K562 (cell line): ENCODE measurements at regions not wholly inside any gene's neighbourhood (a gene's known extent, or its start where the extent isn't known, plus 50 kb on each side); places are given as distances from the start of the nearest gene placed in this dataset.

Experiments
- ATAC-seq: fragments of 200-7000 bp; cut with Tn5 transposase; 3 replicates; pipeline ENCODE4 v1.9.1; 2020; ENCODE audit warnings: moderate library complexity
- BruUV-seq: library from RNA; stranded (reverse); fragments of 400-500 nt; replicated peaks from 2 replicates; lab custom pipeline; 2021; lab: Mats Ljungman, UMichigan
- CTCF ChIA-PET: fragments of 300-600 bp; formaldehyde crosslinking; extraction: SDS; loops from one replicate; lab custom pipeline; 2021; ENCODE audit warnings: low intra/inter-chr PET ratio; lab: Yijun Ruan, JAX
- POLR2A ChIA-PET: fragments of 300-600, 350-650 bp; sonication (Branson Sonifier 250); formaldehyde crosslinking; extraction: SDS; loops from one replicate; lab custom pipeline; 2021; ENCODE audit warnings: antibody characterized with exemption, inconsistent platforms; lab: Yijun Ruan, JAX
- DNase-seq, 4 experiments: peaks; one replicate each; pipeline versions ENCODE4 v3.0.0 to v3.0.0-alpha.2; 2011 to 2018; ENCODE audit warnings: low spot score in 3 of 4, mixed read lengths in 3 of 4; ENCODE audit errors: extremely low read depth in 1 of 4
- FAIRE-seq: peaks from 2 replicates; lab custom pipeline; 2011; peaks lifted over from hg19 to GRCh38; lab: Jason Lieb, UNC
- H2AFZ ChIP-seq: 2 replicates; pipeline ENCODE4 v1.6.0; 2011; ENCODE audit warnings: low read depth, low read length, control low read depth, inconsistent platforms
- H3K27ac ChIP-seq: fragments of 200-600 bp; 3 replicates; pipeline ENCODE4 v1.8.0; 2011; ENCODE audit warnings: low read depth, mild to moderate bottlenecking, control low read depth, inconsistent platforms, low read length, moderate library complexity, mixed read lengths; ENCODE audit errors: extremely low read depth
- H3K27me3 ChIP-seq, 2 experiments: fragments of 300-600 bp in 1 of 2; 2 replicates in 1 of 2; 3 replicates in 1 of 2; pipeline versions ENCODE4 v1.6.0 to v1.8.0; 2011; ENCODE audit warnings: inconsistent platforms in 2 of 2, low read length in 2 of 2, mild to moderate bottlenecking in 1 of 2, mixed read lengths in 1 of 2, moderate library complexity in 1 of 2; ENCODE audit not compliant: control insufficient read depth in 2 of 2, insufficient read depth in 2 of 2
- H3K36me3 ChIP-seq: fragments of 300-600 bp; 3 replicates; pipeline ENCODE4 v1.8.0; 2011; ENCODE audit warnings: mild to moderate bottlenecking, low read length, inconsistent platforms; ENCODE audit not compliant: control insufficient read depth, insufficient read depth
- H3K4me1 ChIP-seq, 2 experiments: fragments of 200-600 bp in 1 of 2; replicated peaks in 1 of 2; 2 replicates in 1 of 2; 3 replicates in 1 of 2; pipeline versions ENCODE4 v1.5.1 to v1.8.0; 2011; ENCODE audit warnings: inconsistent platforms in 2 of 2, low read length in 2 of 2, mild to moderate bottlenecking in 1 of 2, mixed read lengths in 1 of 2, moderate library complexity in 1 of 2; ENCODE audit not compliant: control insufficient read depth in 2 of 2, insufficient read depth in 2 of 2
- H3K4me2 ChIP-seq: 2 replicates; pipeline ENCODE4 v1.6.1; 2011; ENCODE audit warnings: low read length, control low read depth, inconsistent platforms, mixed read lengths; ENCODE audit not compliant: insufficient read depth
- H3K4me3 ChIP-seq: fragments of 200-600 bp; sonication (generic), shearing (Covaris generic); 2 replicates; pipeline ENCODE4 v1.5.1; 2016; ENCODE audit warnings: control low read depth, inconsistent platforms
- H3K79me2 ChIP-seq: fragments of 200-600 bp; 3 replicates; pipeline ENCODE4 v1.8.0; 2011; ENCODE audit warnings: low read length, inconsistent platforms; ENCODE audit not compliant: control insufficient read depth, insufficient read depth
- H3K9ac ChIP-seq, 2 experiments: 2 replicates each; pipeline versions ENCODE4 v1.6.0 to v1.6.1; 2011; ENCODE audit warnings: low read depth in 2 of 2, low read length in 2 of 2, control low read depth in 1 of 2, inconsistent platforms in 1 of 2, mild to moderate bottlenecking in 1 of 2, mixed read lengths in 1 of 2; ENCODE audit not compliant: insufficient read depth in 1 of 2
- H3K9me1 ChIP-seq: one replicate; pipeline ENCODE4 v1.6.0; 2011; ENCODE audit warnings: inconsistent platforms, mild to moderate bottlenecking, low read length, moderate library complexity; ENCODE audit not compliant: control insufficient read depth, insufficient read depth
- H3K9me3 ChIP-seq: replicated peaks from 2 replicates; pipeline ENCODE4 v1.5.1; 2011; ENCODE audit warnings: low read depth, low read length, inconsistent platforms; ENCODE audit not compliant: control insufficient read depth, insufficient read depth
- H4K20me1 ChIP-seq: replicated peaks from 2 replicates; pipeline ENCODE4 v1.6.1; 2011; ENCODE audit warnings: low read length, inconsistent platforms, mixed read lengths; ENCODE audit not compliant: control insufficient read depth, insufficient read depth
- CAMTA2 ChIP-seq: fragments of 250-450 bp; sonication (Bioruptor Pico); conservative IDR thresholded peaks from 2 replicates; pipeline ENCODE4 v1.5.1; 2022
- DACH1 ChIP-seq: fragments of 450-650 bp; IDR thresholded peaks from 2 replicates; pipeline ENCODE4 v1.6.1; 2018; ENCODE audit not compliant: partially characterized antibody
- FOSL1 ChIP-seq: fragments of 200-800 bp; sonication (Bioruptor generic); conservative IDR thresholded peaks from 2 replicates; pipeline ENCODE4 v1.6.1; 2016; ENCODE audit warnings: missing genetic modification characterization, missing compliant biosample characterization
- HDAC8 ChIP-seq: fragments of 450-650 bp; IDR thresholded peaks from 2 replicates; pipeline ENCODE4 v1.6.1; 2016; ENCODE audit warnings: mild to moderate bottlenecking, missing genetic modification characterization, moderate library complexity, missing compliant biosample characterization
- KLF13 ChIP-seq: fragments of 450-650 bp; IDR thresholded peaks from 2 replicates; pipeline ENCODE4 v1.6.1; 2016; ENCODE audit warnings: missing genetic modification characterization, low read depth, mild to moderate bottlenecking, missing compliant biosample characterization, moderate library complexity, borderline replicate concordance
- NFIX ChIP-seq: fragments of 250-450 bp; sonication (Bioruptor Pico); IDR thresholded peaks from 2 replicates; pipeline ENCODE4 v1.4.0; 2020; ENCODE audit warnings: low read depth, mild to moderate bottlenecking, moderate library complexity
- POLR2H ChIP-seq: IDR thresholded peaks from 2 replicates; pipeline ENCODE4 v1.6.1; 2016; ENCODE audit warnings: missing genetic modification characterization, low read depth, mild to moderate bottlenecking, control low read depth, missing compliant biosample characterization, moderate library complexity
- RBM17 ChIP-seq: fragments of 200-400 bp; formaldehyde crosslinking; IDR thresholded peaks from 2 replicates; pipeline ENCODE4 v1.6.1; 2017; ENCODE audit warnings: low read depth, mild to moderate bottlenecking, low read length, borderline replicate concordance
- ZNF175 ChIP-seq: fragments of 200-800 bp; sonication (Bioruptor generic); IDR thresholded peaks from 2 replicates; pipeline ENCODE4 v1.6.1; 2016; ENCODE audit warnings: low read depth, mild to moderate bottlenecking, missing genetic modification characterization, missing compliant biosample characterization
- ZNF436 ChIP-seq: fragments of 250-450, 450-650 bp; sonication (Bioruptor Pico); formaldehyde crosslinking; IDR thresholded peaks from 2 replicates; pipeline ENCODE4 v1.7.0; 2020; ENCODE audit warnings: mild to moderate bottlenecking
- in situ Hi-C: fragments of 300-500 bp; cut with MboI; formaldehyde crosslinking; loops from 4 replicates; pipeline ENCODE4 v1.15.0; 2018; ENCODE audit warnings: inconsistent platforms, mixed read lengths
- intact Hi-C: fragments of 100-400 bp; cut with micrococcal nuclease; formaldehyde crosslinking; loops from 2 replicates; pipeline ENCODE4 v1.14.2; 2022
- TF ChIP-seq, protein P1 (sequence below): sonication (generic); formaldehyde crosslinking; IDR thresholded peaks from 2 replicates; pipeline ENCODE4 v1.8.1; 2022; ENCODE audit warnings: missing genetic modification reagents
- TF ChIP-seq, protein P2 (sequence below): fragments of 200-600 bp; sonication (generic); IDR thresholded peaks from one replicate; pipeline ENCODE4 v1.6.1; 2012; ENCODE audit warnings: mild to moderate bottlenecking, low read depth, low read length, inconsistent platforms

DNA sequence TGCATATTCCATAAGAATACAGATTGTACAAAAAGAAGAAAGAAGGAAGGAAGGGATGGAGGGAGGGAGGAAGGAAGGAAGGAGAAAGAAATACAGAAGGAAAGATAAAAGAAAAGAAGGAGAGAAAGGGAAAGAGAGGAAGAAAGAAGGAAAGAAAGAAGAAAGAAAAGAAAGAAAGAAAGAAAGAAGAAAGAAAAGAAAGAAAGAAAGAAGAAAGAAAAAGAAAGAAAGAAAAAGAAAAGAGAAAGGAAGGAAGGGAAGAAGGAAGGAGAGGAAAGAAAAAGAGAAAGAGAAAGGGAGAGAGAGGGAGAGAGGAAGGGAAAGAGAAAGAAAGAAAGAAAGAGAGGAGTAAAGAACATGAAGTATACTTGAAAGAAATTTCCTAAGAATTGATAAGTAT is 577.9 kb upstream of the ALCAM start:
- Histone ChIP-seq H4K20me1 (no peaks in the 10 kb centered on the region), H3K4me3 (no peak overlapping the region), H2AFZ (no peak overlapping the region), H3K79me2 (no peaks in the 10 kb centered on the region), H3K4me1 (no peaks in the 10 kb centered on the region), H3K27me3 (no peaks in the 10 kb centered on the region), H3K4me2 (no peak overlapping the region), H3K9me3 (no peaks in the 10 kb centered on the region), H3K9me1 (no peaks in the 10 kb centered on the region), H3K27ac (no peak overlapping the region), H3K36me3 (no peaks in the 10 kb centered on the region), H3K9ac (no peak overlapping the region)
- intact Hi-C loops = no loop called here
- no peak for FAIRE-seq
- in situ Hi-C loops = no loop called here
- no peak for DNase-seq
- CTCF ChIA-PET = no interaction called here
- POLR2A ChIA-PET = no interaction called here
- ATAC-seq = no peak
- BruUV-seq = no TSS peak
- TF ChIP-seq RBM17 (no peak), ZNF175 (CRISPR knock-in tag) (no peak), POLR2H (tag) (no peak), ZNF436 (no peak), CAMTA2 (CRISPR knock-in tag) (no peak), DACH1 (no peak), FOSL1 (tag) (no peak), HDAC8 (tag) (no peak), NFIX (CRISPR knock-in tag) (no peak), KLF13 (tag) (no peak)
- TF ChIP-seq, protein P1, sequence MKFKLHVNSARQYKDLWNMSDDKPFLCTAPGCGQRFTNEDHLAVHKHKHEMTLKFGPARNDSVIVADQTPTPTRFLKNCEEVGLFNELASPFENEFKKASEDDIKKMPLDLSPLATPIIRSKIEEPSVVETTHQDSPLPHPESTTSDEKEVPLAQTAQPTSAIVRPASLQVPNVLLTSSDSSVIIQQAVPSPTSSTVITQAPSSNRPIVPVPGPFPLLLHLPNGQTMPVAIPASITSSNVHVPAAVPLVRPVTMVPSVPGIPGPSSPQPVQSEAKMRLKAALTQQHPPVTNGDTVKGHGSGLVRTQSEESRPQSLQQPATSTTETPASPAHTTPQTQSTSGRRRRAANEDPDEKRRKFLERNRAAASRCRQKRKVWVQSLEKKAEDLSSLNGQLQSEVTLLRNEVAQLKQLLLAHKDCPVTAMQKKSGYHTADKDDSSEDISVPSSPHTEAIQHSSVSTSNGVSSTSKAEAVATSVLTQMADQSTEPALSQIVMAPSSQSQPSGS = no peak
- TF ChIP-seq, protein P2, sequence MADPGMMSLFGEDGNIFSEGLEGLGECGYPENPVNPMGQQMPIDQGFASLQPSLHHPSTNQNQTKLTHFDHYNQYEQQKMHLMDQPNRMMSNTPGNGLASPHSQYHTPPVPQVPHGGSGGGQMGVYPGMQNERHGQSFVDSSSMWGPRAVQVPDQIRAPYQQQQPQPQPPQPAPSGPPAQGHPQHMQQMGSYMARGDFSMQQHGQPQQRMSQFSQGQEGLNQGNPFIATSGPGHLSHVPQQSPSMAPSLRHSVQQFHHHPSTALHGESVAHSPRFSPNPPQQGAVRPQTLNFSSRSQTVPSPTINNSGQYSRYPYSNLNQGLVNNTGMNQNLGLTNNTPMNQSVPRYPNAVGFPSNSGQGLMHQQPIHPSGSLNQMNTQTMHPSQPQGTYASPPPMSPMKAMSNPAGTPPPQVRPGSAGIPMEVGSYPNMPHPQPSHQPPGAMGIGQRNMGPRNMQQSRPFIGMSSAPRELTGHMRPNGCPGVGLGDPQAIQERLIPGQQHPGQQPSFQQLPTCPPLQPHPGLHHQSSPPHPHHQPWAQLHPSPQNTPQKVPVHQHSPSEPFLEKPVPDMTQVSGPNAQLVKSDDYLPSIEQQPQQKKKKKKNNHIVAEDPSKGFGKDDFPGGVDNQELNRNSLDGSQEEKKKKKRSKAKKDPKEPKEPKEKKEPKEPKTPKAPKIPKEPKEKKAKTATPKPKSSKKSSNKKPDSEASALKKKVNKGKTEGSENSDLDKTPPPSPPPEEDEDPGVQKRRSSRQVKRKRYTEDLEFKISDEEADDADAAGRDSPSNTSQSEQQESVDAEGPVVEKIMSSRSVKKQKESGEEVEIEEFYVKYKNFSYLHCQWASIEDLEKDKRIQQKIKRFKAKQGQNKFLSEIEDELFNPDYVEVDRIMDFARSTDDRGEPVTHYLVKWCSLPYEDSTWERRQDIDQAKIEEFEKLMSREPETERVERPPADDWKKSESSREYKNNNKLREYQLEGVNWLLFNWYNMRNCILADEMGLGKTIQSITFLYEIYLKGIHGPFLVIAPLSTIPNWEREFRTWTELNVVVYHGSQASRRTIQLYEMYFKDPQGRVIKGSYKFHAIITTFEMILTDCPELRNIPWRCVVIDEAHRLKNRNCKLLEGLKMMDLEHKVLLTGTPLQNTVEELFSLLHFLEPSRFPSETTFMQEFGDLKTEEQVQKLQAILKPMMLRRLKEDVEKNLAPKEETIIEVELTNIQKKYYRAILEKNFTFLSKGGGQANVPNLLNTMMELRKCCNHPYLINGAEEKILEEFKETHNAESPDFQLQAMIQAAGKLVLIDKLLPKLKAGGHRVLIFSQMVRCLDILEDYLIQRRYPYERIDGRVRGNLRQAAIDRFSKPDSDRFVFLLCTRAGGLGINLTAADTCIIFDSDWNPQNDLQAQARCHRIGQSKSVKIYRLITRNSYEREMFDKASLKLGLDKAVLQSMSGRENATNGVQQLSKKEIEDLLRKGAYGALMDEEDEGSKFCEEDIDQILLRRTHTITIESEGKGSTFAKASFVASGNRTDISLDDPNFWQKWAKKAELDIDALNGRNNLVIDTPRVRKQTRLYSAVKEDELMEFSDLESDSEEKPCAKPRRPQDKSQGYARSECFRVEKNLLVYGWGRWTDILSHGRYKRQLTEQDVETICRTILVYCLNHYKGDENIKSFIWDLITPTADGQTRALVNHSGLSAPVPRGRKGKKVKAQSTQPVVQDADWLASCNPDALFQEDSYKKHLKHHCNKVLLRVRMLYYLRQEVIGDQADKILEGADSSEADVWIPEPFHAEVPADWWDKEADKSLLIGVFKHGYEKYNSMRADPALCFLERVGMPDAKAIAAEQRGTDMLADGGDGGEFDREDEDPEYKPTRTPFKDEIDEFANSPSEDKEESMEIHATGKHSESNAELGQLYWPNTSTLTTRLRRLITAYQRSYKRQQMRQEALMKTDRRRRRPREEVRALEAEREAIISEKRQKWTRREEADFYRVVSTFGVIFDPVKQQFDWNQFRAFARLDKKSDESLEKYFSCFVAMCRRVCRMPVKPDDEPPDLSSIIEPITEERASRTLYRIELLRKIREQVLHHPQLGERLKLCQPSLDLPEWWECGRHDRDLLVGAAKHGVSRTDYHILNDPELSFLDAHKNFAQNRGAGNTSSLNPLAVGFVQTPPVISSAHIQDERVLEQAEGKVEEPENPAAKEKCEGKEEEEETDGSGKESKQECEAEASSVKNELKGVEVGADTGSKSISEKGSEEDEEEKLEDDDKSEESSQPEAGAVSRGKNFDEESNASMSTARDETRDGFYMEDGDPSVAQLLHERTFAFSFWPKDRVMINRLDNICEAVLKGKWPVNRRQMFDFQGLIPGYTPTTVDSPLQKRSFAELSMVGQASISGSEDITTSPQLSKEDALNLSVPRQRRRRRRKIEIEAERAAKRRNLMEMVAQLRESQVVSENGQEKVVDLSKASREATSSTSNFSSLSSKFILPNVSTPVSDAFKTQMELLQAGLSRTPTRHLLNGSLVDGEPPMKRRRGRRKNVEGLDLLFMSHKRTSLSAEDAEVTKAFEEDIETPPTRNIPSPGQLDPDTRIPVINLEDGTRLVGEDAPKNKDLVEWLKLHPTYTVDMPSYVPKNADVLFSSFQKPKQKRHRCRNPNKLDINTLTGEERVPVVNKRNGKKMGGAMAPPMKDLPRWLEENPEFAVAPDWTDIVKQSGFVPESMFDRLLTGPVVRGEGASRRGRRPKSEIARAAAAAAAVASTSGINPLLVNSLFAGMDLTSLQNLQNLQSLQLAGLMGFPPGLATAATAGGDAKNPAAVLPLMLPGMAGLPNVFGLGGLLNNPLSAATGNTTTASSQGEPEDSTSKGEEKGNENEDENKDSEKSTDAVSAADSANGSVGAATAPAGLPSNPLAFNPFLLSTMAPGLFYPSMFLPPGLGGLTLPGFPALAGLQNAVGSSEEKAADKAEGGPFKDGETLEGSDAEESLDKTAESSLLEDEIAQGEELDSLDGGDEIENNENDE = no peak
